MM.1S (cell line): ENCODE measurements at regions not wholly inside any gene's neighbourhood (a gene's known extent, or its start where the extent isn't known, plus 50 kb on each side); places are given as distances from the start of the nearest gene placed in this dataset.

Experiments used
- DNase-seq: peaks from one replicate; pipeline ENCODE4 v3.0.0-alpha.2; 2015
- H2AFZ ChIP-seq: fragments of 300-600 bp; sonication (generic); 2 replicates; pipeline ENCODE4 v1.6.0; 2016; ENCODE audit warnings: antibody characterized with exemption, low read length
- H3F3A ChIP-seq: fragments of 300-600 bp; sonication (generic); 2 replicates; pipeline ENCODE4 v1.6.1; 2016; ENCODE audit warnings: mild to moderate bottlenecking, antibody characterized with exemption, low read length, moderate library complexity, mixed read lengths; ENCODE audit not compliant: insufficient read depth
- H3K27ac ChIP-seq: fragments of 300-600 bp; sonication (generic); 2 replicates; pipeline ENCODE4 v1.5.1; 2016; ENCODE audit warnings: mild to moderate bottlenecking, low read length
- H3K27me3 ChIP-seq: fragments of 300-600 bp; sonication (generic); replicated peaks from 2 replicates; pipeline ENCODE4 v1.6.0; 2016; ENCODE audit warnings: low read length; ENCODE audit not compliant: insufficient read depth
- H3K36me3 ChIP-seq: fragments of 300-600 bp; sonication (generic); replicated peaks from 2 replicates; pipeline ENCODE4 v1.6.1; 2016; ENCODE audit warnings: mild to moderate bottlenecking, low read length, mixed read lengths; ENCODE audit not compliant: insufficient read depth
- H3K4me1 ChIP-seq: fragments of 300-600 bp; sonication (generic); 2 replicates; pipeline ENCODE4 v1.6.1; 2016; ENCODE audit warnings: low read length, mixed read lengths
- H3K4me2 ChIP-seq: fragments of 300-600 bp; sonication (generic); 2 replicates; pipeline ENCODE4 v1.6.0; 2016; ENCODE audit warnings: low read depth, low read length
- H3K4me3 ChIP-seq: fragments of 300-600 bp; sonication (generic); 2 replicates; pipeline ENCODE4 v1.5.1; 2016; ENCODE audit warnings: low read length, mixed read lengths
- H3K79me2 ChIP-seq: fragments of 300-600 bp; sonication (generic); 2 replicates; pipeline ENCODE4 v1.6.1; 2016; ENCODE audit warnings: mixed run types, low read length, mixed read lengths
- H3K9ac ChIP-seq: fragments of 300-600 bp; sonication (generic); 2 replicates; pipeline ENCODE4 v1.6.1; 2016; ENCODE audit warnings: low read length, mixed read lengths
- H3K9me2 ChIP-seq: fragments of 300-600 bp; sonication (generic); replicated peaks from 2 replicates; pipeline ENCODE4 v1.6.1; 2016; ENCODE audit warnings: mild to moderate bottlenecking, low read length, mixed read lengths; ENCODE audit not compliant: insufficient read depth
- H3K9me3 ChIP-seq: fragments of 300-600 bp; sonication (generic); replicated peaks from 2 replicates; pipeline ENCODE4 v1.6.1; 2016; ENCODE audit warnings: mild to moderate bottlenecking, low read length, mixed read lengths; ENCODE audit not compliant: insufficient read depth
- H4K20me1 ChIP-seq: fragments of 300-600 bp; sonication (generic); 2 replicates; pipeline ENCODE4 v1.6.1; 2016; ENCODE audit warnings: mild to moderate bottlenecking, low read length, moderate library complexity, mixed read lengths; ENCODE audit not compliant: insufficient read depth
- CTCF ChIP-seq: fragments of 300-600 bp; sonication (generic); IDR thresholded peaks from 2 replicates; pipeline ENCODE4 v1.5.1; 2016; ENCODE audit warnings: antibody characterized with exemption, low read length, mixed read lengths
- EZH2 ChIP-seq: fragments of 300-600 bp; sonication (generic); optimal IDR thresholded peaks from 2 replicates; pipeline ENCODE3; 2017; ENCODE audit warnings: low read depth, mild to moderate bottlenecking, antibody characterized with exemption, low read length, mixed read lengths
- EZH2phosphoT487 ChIP-seq: fragments of 300-600 bp; sonication (generic); IDR thresholded peaks from 2 replicates; pipeline ENCODE4 v1.6.1; 2018; ENCODE audit warnings: antibody characterized with exemption, low read length

GRCh38 chr15:37709669-37710068, 224.8 kb upstream of the TMCO5A start:
- H3K79me2 ChIP-seq = no peaks in the 10 kb centered on the region
- no peaks in the 10 kb centered on the region for H4K20me1 ChIP-seq
- no peaks in the 10 kb centered on the region for H3K9me3 ChIP-seq
- no peaks in the 10 kb centered on the region for H3K4me1 ChIP-seq
- H2AFZ ChIP-seq = no peak overlapping the region
- no peaks in the 10 kb centered on the region for H3K9me2 ChIP-seq
- TF ChIP-seq EZH2phosphoT487 (no peak), EZH2 (no peak), CTCF (no peak)
- H3K4me2 ChIP-seq = no peak overlapping the region
- no peak overlapping the region for H3K4me3 ChIP-seq
- H3K36me3 ChIP-seq = no peaks in the 10 kb centered on the region
- DNase-seq = no peak
- H3K27ac ChIP-seq = no peak overlapping the region
- H3K9ac ChIP-seq = no peak overlapping the region
- no peaks in the 10 kb centered on the region for H3K27me3 ChIP-seq
- H3F3A ChIP-seq = no peaks in the 10 kb centered on the region

DNA sequence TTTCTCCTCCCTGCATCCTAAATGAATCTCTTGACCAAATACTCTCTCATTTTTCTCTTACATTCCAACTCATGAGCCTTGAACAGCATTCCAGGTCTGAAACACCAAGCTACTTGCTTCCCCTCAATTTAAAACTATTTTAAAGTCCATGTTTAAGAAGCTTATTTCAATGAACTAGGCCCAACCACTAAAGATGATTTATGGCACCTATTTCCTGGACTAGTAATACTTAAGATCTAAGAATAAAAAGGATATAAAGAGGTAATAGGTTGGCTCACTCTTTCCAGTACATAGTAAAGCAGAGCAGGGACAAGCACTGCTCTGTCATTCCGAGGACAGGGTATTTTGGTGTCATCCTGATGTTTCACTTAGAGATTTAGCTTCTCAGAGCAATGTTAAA, 219.3 kb upstream of the TMCO5A start:
- Histone ChIP-seq H3K4me2 (no peak overlapping the region), H3K9me2 (no peaks in the 10 kb centered on the region), H3K4me3 (no peak overlapping the region), H4K20me1 (no peaks in the 10 kb centered on the region), H3K27ac (no peak overlapping the region), H3K9me3 (no peaks in the 10 kb centered on the region), H2AFZ (no peak overlapping the region), H3K27me3 (no peaks in the 10 kb centered on the region), H3K79me2 (no peaks in the 10 kb centered on the region), H3K36me3 (no peaks in the 10 kb centered on the region), H3K9ac (no peak overlapping the region), H3F3A (no peaks in the 10 kb centered on the region), H3K4me1 (no peaks in the 10 kb centered on the region)
- TF ChIP-seq EZH2 = no peak
- no peak for TF ChIP-seq CTCF
- no peak for TF ChIP-seq EZH2phosphoT487
- DNase-seq = no peak

DNA sequence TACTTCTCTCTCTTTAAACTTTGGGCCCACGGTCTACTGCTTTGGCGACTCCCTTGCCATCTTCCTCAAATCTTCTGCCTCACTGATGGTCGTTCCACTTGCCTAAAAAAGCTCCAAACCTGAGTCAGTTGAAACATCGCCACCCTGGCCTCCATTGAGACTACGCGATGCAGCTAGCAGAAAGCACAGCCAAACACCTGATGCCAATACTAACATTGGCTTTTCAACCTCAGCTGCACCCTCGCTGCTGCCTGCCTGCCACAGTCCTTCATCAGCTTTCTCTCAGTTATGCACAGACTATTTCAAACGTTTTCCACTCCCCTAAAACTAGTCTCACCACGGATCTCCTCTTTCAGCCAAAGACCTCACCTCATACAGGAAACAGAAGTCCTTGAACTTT, 214.2 kb upstream of the TMCO5A start:
- no peaks in the 10 kb centered on the region for H4K20me1 ChIP-seq
- no peaks in the 10 kb centered on the region for H3F3A ChIP-seq
- H3K79me2 ChIP-seq = no peaks in the 10 kb centered on the region
- no peaks in the 10 kb centered on the region for H3K27me3 ChIP-seq
- no peak overlapping the region for H3K27ac ChIP-seq
- DNase-seq = no peak
- no peak overlapping the region for H3K9ac ChIP-seq
- TF ChIP-seq EZH2 = no peak
- no peak for TF ChIP-seq EZH2phosphoT487
- no peak for TF ChIP-seq CTCF
- no peaks in the 10 kb centered on the region for H3K36me3 ChIP-seq
- H3K9me2 ChIP-seq = no peaks in the 10 kb centered on the region
- H2AFZ ChIP-seq = no peak overlapping the region
- H3K4me3 ChIP-seq = no peak overlapping the region
- H3K9me3 ChIP-seq = no peaks in the 10 kb centered on the region
- H3K4me1 ChIP-seq = no peaks in the 10 kb centered on the region
- no peak overlapping the region for H3K4me2 ChIP-seq
